GM21381 (cell line): ENCODE measurements at regions not wholly inside any gene's neighbourhood (a gene's known extent, or its start where the extent isn't known, plus 50 kb on each side); places are given as distances from the start of the nearest gene placed in this dataset.

Experiments used
- ATAC-seq: cut with Tn5 transposase; IDR thresholded peaks from one replicate; pipeline ENCODE4 v1.9.1; 2021; ENCODE audit warnings: mild to moderate bottlenecking, moderate library complexity; ENCODE audit not compliant: unreplicated experiment

GRCh38 chr1:72579629-72580028 is 297.3 kb upstream of the NEGR1 start:
- no peak for ATAC-seq

DNA sequence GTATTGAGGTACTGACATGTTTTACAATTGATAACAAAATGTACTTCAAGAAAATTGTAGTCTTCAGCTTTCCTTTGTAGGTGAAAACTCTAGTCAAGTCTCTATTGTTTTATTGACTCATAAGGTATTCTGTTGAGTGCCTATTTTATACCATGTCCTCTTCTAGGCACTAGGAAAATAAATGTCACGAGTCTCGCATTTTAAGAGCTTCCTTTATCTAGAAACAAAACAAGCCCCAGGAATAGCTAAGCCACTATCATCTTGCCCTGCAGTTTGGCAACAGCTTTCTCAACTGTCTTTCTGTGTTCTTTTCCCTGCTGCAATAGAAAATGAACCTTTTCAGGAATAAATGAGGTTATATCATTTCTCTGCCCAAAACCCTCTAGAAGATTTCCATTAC is 288.5 kb upstream of the NEGR1 start:
- ATAC-seq = no peak

DNA sequence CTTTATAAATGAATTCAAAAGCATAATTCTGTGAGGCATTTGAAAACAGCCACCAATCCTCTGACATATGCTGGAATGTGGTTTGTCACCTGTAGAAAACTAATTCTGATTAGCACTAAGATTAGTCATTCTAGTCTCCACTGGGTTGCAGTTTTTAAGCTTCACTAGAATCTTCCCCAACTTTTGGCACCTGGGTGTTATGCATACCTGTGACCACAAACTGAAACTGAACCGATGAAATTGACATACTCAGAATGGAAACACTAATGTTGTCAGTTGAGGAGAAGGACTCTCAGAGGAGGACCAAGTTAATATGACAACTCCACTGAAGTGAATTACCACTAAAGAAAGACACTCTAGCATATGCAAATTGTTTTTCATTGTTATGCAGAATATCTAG is 285.8 kb upstream of the NEGR1 start:
- no peak for ATAC-seq

DNA sequence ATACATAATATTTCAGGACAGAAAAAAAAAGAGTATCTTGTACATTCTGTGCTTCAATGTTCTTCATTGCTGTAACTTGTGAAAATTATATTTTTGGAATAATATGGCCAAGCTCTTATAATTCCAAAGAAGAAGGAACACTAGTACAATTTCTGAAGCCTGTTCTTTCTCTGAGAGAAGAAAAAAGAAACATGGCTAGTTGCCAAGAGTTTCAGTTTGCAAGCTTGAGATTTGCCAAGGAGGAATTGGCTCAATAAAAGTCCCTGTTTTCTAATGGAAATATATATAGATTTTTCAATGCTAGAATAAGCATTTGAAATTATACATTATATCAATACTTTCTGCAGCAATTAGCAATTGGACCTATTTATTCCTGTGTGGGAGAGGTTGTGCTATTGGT is 285.2 kb upstream of the NEGR1 start:
- ATAC-seq = no peak

DNA sequence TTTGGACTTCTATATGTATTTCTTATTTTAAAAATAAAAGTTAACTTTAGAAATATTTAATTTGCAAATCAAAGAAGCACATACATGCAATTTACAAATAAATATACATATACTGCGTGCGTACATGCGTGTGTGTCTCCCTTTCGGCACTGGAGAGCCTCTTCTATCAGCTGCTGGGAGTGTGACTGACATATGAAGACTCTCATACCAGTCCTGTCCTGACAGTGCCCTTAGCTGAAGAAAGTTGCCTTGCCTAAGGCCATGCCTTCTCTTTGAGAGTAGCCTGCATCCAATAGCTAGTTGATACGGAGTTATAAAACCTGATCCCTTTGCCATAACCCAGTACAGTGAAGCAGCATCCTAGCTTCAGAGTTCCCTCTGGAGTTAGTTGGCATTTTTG is 282.4 kb upstream of the NEGR1 start:
- ATAC-seq = no peak

DNA sequence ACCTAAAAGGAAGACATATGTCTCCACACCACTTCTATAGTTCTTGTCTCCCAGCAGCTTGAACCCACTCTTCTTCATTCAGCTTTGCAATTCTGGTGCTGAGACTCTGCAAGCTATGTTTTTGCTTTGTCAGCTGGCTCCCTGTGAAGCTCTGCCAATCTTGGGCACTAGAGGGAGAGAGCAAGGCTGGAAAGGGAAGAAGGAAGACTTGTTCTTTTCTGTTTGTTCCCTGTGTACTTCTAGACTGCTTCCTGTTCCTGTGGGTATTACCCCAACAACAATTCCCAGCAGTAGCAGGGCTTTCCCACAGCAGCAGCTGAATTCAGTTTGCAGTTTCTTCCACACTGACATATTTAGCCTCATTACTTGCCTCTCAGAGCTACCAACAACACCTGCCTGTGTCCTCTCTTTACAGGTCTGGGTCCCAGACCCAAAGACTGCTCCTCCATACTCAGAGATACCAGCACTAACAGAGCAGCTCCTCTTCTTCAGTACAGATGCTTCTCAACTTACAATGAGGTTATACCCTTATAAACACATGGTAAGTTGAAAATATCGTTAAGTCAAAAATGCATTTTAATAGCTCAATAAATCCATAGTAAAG is 275.2 kb upstream of the NEGR1 start:
- ATAC-seq = no peak

- no peak for ATAC-seq
These were observed 265.1 kb upstream of the NEGR1 start for GRCh38 chr1:72547412-72547811.

GRCh38 chr1:72540674-72541073 is 258.3 kb upstream of the NEGR1 start:
- ATAC-seq = no peak

DNA sequence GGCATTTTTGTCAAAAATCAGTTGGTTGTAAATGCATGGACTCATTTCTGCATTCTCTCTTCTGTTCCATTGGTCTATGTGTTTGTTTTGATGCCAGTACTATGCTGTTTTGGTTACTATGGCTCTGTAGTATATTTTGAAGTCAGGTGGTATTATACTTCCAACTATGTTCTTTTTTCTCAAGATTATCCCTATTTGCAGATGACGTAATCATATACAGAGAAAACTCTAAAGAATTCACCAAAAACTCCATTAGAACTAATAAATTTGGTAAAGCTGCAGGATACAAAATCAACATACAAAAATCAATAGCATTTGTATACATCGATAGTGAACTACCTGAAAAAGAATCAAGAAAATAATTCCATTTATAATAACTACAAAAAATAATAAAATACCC is 253.1 kb upstream of the NEGR1 start:
- ATAC-seq = no peak

DNA sequence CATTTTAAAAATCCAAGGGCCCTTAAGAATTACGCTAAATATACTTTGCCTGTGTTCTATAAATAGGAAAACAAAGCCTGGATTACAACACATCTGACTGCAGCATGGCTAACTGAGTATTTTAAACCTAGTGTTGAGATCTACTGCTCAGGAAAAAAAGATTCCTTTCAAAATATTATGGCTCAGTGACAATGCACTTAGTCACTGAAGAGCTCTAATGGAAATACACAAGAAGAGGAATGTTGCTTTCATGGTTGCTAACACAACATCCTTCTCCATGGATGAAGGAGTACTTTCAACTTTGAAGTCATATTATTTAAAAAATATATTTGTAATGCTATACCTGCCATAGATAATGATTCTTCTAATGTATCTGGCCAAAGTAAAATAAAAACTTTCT is 248.3 kb upstream of the NEGR1 start:
- no peak for ATAC-seq

- no peak for ATAC-seq
These were observed 244.6 kb upstream of the NEGR1 start for GRCh38 chr1:72526926-72527325.

GRCh38 chr1:72524021-72524420 is 241.7 kb upstream of the NEGR1 start:
- ATAC-seq = no peak

DNA sequence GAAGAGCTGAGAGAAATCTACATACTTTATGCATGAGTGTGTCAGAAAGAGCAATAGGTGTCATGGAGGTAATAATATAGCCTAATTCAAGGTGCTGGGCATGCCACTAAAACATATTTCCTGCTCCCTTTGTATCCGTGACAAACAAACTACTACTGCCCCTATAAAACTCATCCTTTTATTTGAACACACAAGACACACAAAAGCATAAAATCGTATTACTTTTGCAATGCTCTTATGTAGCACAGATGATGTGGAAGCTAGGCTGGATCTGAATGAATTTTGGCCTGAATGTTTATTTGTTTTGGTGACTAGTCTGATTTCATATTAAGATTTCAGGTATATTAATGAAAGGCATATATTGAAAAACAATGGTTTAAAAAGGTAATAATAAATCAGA is 239.3 kb upstream of the NEGR1 start:
- ATAC-seq = no peak

DNA sequence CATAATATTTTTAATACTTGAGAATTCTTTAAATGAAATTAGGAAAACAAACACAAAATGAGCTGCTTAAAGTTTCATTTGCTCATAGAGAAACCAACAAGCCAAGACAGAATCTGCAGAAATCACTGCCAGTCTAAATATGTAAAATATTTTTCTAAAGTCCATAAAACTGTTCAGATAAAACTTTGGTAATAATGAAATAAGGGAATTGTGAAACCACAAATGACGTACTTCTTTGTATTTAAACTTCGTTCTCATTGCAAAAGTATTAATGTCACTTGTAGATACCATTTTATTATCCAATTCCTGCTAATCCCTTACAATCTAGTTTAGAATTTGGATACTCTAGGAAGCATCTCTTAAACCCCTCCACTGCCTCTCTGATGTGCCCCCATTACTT is 234.5 kb upstream of the NEGR1 start:
- ATAC-seq = no peak

- no peak for ATAC-seq
These were observed 233.9 kb upstream of the NEGR1 start for GRCh38 chr1:72516264-72516663.

- ATAC-seq = no peak
These were observed 216.0 kb upstream of the NEGR1 start for GRCh38 chr1:72498371-72498770.

- ATAC-seq = no peak
These were observed 207.5 kb upstream of the NEGR1 start for GRCh38 chr1:72489801-72490200.

- ATAC-seq = no peak
These were observed 203.5 kb upstream of the NEGR1 start for GRCh38 chr1:72485801-72486200.

DNA sequence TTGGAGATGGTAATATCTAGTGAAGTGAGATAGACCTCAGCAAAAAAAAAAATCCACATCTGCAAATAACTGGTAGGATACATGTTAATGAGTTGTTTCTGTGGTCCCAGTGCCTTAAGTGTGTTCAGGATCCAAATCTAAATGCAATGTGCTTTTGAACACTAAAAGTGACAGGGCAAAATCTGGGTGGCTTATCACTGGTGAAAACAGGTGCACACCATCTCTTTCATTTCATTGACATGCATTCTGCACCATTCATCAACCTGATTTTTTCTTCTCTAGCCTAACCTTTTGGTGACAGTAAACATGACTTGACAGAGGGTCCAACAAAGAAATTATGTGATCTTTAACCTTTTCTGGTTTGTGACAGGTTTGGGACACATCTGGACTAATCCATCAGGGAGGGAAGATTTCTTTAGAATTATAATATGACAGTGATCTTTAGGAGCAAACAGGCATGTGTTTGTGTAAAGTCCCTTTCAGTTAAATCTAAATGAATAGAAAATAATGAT is 201.6 kb upstream of the NEGR1 start:
- no peak for ATAC-seq

DNA sequence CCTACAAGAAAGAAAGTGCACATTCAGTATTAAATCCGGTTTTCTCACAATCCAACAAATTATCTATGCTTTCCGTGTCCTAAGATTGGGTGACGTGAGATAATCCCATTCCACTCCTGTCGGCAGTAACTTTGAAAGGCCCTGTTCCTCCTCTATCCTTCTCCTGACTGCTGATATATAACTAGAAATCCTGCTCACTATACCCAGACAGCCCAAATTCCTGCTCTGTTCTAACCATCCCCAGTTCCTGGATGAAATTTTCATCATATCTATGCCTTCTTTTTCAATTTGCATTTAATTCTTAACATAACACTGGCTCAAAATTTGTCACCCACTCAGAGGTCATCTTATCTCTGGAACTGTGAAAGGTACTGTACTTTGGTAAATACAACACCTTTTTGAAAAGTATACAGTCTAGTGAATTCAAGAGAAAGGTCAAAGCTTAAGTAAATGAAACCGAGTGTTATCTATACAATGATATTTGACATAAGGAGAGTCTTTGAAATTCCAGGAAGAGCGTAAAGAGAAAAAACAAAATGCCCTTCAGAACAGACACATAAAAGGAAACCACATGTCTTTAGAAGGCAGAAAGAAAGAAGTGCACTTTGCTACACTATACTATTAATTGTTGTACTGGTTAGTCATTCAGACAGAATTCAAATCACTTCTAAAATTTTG is 200.5 kb upstream of the NEGR1 start:
- no peak for ATAC-seq

GRCh38 chr1:72481420-72481970 is 199.2 kb upstream of the NEGR1 start:
- ATAC-seq = no peak

GRCh38 chr1:72466376-72466775 is 184.0 kb upstream of the NEGR1 start:
- ATAC-seq = no peak
